SU-DHL-6 (cell line): ENCODE measurements at regions not wholly inside any gene's neighbourhood (a gene's known extent, or its start where the extent isn't known, plus 50 kb on each side); places are given as distances from the start of the nearest gene placed in this dataset.

Source experiments
- H2AFZ ChIP-seq: fragments of 200-600 bp; sonication (generic); 2 replicates; pipeline ENCODE4 v1.6.1; 2014; ENCODE audit warnings: low read depth, mild to moderate bottlenecking, moderate library complexity, mixed read lengths, antibody characterized with exemption, low read length; ENCODE audit not compliant: severe bottlenecking
- H3F3A ChIP-seq: fragments of 200-600 bp; shearing (Covaris generic); 2 replicates; pipeline ENCODE4 v1.6.0; 2016; ENCODE audit warnings: antibody characterized with exemption, mild to moderate bottlenecking; ENCODE audit not compliant: insufficient read depth
- H3K27ac ChIP-seq: fragments of 200-600 bp; sonication (generic); 2 replicates; pipeline ENCODE4 v1.5.1; 2016; ENCODE audit warnings: low read depth, mild to moderate bottlenecking, low read length, moderate library complexity, mixed read lengths
- H3K27me3 ChIP-seq: fragments of 200-600 bp; sonication (generic), shearing (Covaris generic); 2 replicates; pipeline ENCODE4 v1.6.0; 2014; ENCODE audit warnings: mild to moderate bottlenecking, low read length
- H3K36me3 ChIP-seq: fragments of 200-600 bp; sonication (generic); 2 replicates; pipeline ENCODE4 v1.6.1; 2014; ENCODE audit warnings: mild to moderate bottlenecking, low read length, mixed read lengths
- H3K4me2 ChIP-seq: fragments of 300-600, 200-600 bp; shearing (Covaris generic), sonication (generic); 2 replicates; pipeline ENCODE4 v1.6.0; 2014; ENCODE audit warnings: low read length, low read depth, mild to moderate bottlenecking; ENCODE audit not compliant: poor library complexity, severe bottlenecking
- H3K4me3 ChIP-seq: fragments of 200-600 bp; sonication (generic); 2 replicates; pipeline ENCODE4 v1.5.1; 2014; ENCODE audit warnings: antibody characterized with exemption, low read length, mild to moderate bottlenecking, mixed read lengths; ENCODE audit not compliant: insufficient read depth, poor library complexity, severe bottlenecking
- H3K79me2 ChIP-seq: fragments of 200-600 bp; sonication (generic); 2 replicates; pipeline ENCODE4 v1.6.1; 2014; ENCODE audit warnings: mild to moderate bottlenecking, low read length, moderate library complexity; ENCODE audit not compliant: insufficient read depth
- H3K9ac ChIP-seq: fragments of 200-600 bp; sonication (generic); 2 replicates; pipeline ENCODE4 v1.7.0; 2014; ENCODE audit warnings: mild to moderate bottlenecking, low read length
- H3K9me2 ChIP-seq: fragments of 200-600 bp; sonication (generic); replicated peaks from 2 replicates; pipeline ENCODE4 v1.6.1; 2014; ENCODE audit warnings: low read length; ENCODE audit not compliant: insufficient read depth
- H3K9me3 ChIP-seq: fragments of 200-600 bp; sonication (generic); 2 replicates; pipeline ENCODE4 v1.6.1; 2014; ENCODE audit warnings: low read length, mixed read lengths; ENCODE audit not compliant: insufficient read depth
- H4K20me1 ChIP-seq: fragments of 200-600 bp; sonication (generic); 2 replicates; pipeline ENCODE4 v1.6.1; 2014; ENCODE audit warnings: low read depth, mild to moderate bottlenecking, antibody characterized with exemption, low read length, moderate library complexity, mixed read lengths
- EZH2phosphoT487 ChIP-seq: fragments of 200-600 bp; sonication (generic), shearing (Covaris generic); conservative IDR thresholded peaks from 2 replicates; pipeline ENCODE4 v1.6.1; 2018; ENCODE audit warnings: mild to moderate bottlenecking, antibody characterized with exemption, low read length, moderate library complexity, mixed read lengths
- TF ChIP-seq, protein P1 (sequence below): fragments of 200-600 bp; sonication (generic); IDR thresholded peaks from one replicate; pipeline ENCODE4 v1.5.1; 2017; ENCODE audit warnings: antibody characterized with exemption, mild to moderate bottlenecking, low read length, moderate library complexity; ENCODE audit not compliant: insufficient read depth, poor library complexity, severe bottlenecking

DNA sequence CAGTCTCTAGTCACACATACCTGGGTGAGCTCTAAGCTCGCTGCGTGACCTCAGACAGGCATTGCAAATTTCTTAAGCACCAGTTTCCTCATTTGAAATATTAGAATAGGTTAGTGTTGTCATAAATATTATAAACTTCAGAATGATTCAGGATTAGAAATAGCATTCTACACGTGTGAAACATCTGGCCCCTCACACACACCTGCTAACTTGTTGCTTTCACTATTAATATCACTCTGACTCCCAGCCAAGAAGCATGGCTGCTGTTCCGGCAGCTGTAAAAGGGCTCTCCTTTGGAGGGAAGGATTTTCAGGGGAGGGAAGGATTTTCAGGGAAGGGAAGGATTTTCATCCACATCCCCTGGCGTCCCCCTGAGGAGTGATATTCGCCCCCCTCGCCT, 161.3 kb upstream of the GPR12 start:
- no peak for TF ChIP-seq EZH2phosphoT487
- TF ChIP-seq, protein P1, sequence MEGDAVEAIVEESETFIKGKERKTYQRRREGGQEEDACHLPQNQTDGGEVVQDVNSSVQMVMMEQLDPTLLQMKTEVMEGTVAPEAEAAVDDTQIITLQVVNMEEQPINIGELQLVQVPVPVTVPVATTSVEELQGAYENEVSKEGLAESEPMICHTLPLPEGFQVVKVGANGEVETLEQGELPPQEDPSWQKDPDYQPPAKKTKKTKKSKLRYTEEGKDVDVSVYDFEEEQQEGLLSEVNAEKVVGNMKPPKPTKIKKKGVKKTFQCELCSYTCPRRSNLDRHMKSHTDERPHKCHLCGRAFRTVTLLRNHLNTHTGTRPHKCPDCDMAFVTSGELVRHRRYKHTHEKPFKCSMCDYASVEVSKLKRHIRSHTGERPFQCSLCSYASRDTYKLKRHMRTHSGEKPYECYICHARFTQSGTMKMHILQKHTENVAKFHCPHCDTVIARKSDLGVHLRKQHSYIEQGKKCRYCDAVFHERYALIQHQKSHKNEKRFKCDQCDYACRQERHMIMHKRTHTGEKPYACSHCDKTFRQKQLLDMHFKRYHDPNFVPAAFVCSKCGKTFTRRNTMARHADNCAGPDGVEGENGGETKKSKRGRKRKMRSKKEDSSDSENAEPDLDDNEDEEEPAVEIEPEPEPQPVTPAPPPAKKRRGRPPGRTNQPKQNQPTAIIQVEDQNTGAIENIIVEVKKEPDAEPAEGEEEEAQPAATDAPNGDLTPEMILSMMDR: no peak
- H3K27ac ChIP-seq: no peak overlapping the region
- no peaks in the 10 kb centered on the region for H3K9me3 ChIP-seq
- no peaks in the 10 kb centered on the region for H3K36me3 ChIP-seq
- H3K4me3 ChIP-seq: no peak overlapping the region
- H2AFZ ChIP-seq: no peak overlapping the region
- no peaks in the 10 kb centered on the region for H4K20me1 ChIP-seq
- no peak overlapping the region for H3K4me2 ChIP-seq
- no peaks in the 10 kb centered on the region for H3K79me2 ChIP-seq
- H3K9me2 ChIP-seq: no peaks in the 10 kb centered on the region
- no peaks in the 10 kb centered on the region for H3F3A ChIP-seq
- no peak overlapping the region for H3K9ac ChIP-seq
- H3K27me3 ChIP-seq: no peaks in the 10 kb centered on the region

GRCh38 chr13:26920614-26921355, 160.2 kb upstream of the GPR12 start:
- no peaks in the 10 kb centered on the region for H3K9me3 ChIP-seq
- TF ChIP-seq, protein P1: no peak
- TF ChIP-seq EZH2phosphoT487: no peak
- H3F3A ChIP-seq: no peaks in the 10 kb centered on the region
- H3K79me2 ChIP-seq: no peaks in the 10 kb centered on the region
- no peak overlapping the region for H3K27ac ChIP-seq
- H3K4me2 ChIP-seq: no peak overlapping the region
- no peaks in the 10 kb centered on the region for H3K27me3 ChIP-seq
- H3K9me2 ChIP-seq: no peaks in the 10 kb centered on the region
- no peak overlapping the region for H2AFZ ChIP-seq
- no peak overlapping the region for H3K4me3 ChIP-seq
- no peak overlapping the region for H3K9ac ChIP-seq
- no peaks in the 10 kb centered on the region for H4K20me1 ChIP-seq
- H3K36me3 ChIP-seq: no peaks in the 10 kb centered on the region

DNA sequence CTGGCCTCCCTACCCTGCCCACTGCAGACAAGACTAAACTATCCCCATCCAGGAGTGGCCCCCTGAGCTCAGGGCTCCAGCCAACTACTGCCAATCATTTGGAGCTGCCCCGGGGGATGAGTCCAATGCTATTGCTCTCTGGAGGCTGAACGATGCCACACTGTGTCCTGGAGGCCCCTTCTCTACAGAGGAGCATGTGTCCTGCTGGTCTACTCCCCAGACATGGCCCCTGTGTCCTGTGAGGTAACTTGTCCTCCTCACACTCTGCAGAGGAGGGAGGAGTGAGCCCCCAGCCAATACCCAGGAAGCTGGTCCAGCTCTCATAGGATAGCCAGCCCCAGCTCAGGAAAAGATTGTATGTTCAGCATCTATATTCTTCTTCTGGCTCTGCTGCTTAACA, 159.1 kb upstream of the GPR12 start:
- Histone ChIP-seq H3K36me3 (no peaks in the 10 kb centered on the region), H3K4me3 (no peak overlapping the region), H4K20me1 (no peaks in the 10 kb centered on the region), H3K27ac (no peak overlapping the region), H3K9me2 (no peaks in the 10 kb centered on the region), H3K79me2 (no peaks in the 10 kb centered on the region), H3K4me2 (no peak overlapping the region), H3K9ac (no peak overlapping the region), H2AFZ (no peak overlapping the region), H3K9me3 (no peaks in the 10 kb centered on the region), H3F3A (no peaks in the 10 kb centered on the region), H3K27me3 (no peaks in the 10 kb centered on the region)
- no peak for TF ChIP-seq EZH2phosphoT487
- TF ChIP-seq, protein P1: no peak
